WI38 (cell line): ENCODE measurements at regions not wholly inside any gene's neighbourhood (a gene's known extent, or its start where the extent isn't known, plus 50 kb on each side); places are given as distances from the start of the nearest gene placed in this dataset.

Experiments
- H3K4me3 ChIP-seq: 2 replicates; pipeline ENCODE4 v1.5.1; 2011; ENCODE audit warnings: low read depth, mild to moderate bottlenecking, control low read depth, low read length
- TF ChIP-seq, protein P1 (sequence below): IDR thresholded peaks from 2 replicates; pipeline ENCODE4 v1.5.1; 2012; ENCODE audit warnings: low read depth, mild to moderate bottlenecking, control low read depth, low read length

DNA sequence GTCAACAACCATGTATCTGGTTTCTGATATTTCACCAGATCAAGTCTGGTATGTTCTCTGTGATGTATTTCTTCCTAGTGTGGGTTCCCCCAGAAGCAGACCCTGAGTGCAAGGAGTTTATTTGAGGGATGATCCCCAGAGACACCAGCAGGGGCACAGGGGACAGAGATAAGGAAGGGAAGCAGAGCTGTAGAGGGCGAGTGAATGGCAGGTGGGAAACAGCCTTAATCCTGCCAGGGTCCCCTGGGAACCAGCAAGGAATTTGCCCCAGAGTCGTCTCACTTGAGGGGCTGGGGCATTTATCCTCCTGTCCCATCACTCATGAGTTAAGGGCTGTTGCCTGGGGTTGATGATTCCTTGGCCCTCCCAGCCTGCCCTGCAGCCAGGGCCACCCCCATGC, 206.4 kb upstream of the BCOR start:
- TF ChIP-seq, protein P1, sequence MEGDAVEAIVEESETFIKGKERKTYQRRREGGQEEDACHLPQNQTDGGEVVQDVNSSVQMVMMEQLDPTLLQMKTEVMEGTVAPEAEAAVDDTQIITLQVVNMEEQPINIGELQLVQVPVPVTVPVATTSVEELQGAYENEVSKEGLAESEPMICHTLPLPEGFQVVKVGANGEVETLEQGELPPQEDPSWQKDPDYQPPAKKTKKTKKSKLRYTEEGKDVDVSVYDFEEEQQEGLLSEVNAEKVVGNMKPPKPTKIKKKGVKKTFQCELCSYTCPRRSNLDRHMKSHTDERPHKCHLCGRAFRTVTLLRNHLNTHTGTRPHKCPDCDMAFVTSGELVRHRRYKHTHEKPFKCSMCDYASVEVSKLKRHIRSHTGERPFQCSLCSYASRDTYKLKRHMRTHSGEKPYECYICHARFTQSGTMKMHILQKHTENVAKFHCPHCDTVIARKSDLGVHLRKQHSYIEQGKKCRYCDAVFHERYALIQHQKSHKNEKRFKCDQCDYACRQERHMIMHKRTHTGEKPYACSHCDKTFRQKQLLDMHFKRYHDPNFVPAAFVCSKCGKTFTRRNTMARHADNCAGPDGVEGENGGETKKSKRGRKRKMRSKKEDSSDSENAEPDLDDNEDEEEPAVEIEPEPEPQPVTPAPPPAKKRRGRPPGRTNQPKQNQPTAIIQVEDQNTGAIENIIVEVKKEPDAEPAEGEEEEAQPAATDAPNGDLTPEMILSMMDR, result no peak

DNA sequence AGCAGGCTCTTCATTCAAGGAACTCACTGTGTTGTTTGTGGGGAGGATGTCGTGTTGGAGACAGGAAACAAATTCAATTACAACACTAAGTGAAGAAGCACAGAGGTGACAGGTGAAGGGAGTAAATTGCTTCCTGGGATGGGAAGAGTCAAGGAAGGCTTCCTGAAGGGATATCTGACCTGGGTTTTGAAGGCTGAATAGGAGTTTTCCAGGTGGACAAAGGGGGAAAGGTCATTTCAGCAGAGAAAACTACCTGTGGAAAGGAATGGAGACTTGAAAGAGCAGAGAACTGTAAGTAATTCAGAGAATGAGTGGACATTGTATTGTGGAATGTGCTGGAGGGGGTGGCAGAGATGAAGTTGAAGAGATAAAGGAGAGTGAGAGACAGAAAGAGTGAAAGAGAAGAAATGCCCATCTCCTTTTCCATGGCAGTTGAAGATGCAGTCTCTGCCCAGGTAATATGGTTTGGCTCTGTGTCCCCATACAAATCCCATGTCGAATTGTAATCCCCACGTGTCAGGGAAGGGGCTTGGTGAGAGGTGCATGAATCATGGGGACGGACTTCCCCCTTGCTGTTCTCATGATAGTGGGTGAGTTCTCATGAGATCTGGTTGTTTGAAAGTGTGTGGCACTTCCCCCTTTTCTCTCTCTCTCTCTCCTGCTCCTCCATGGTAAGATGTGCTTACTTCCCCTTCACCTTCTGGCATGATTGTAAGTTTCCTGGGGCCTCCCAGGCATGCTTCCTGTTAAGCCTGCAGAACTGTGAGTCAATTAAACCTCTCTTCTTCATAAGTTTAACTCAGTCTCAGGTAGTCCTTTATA, 205.7 kb upstream of the BCOR start:
- no peak overlapping the region for H3K4me3 ChIP-seq
- TF ChIP-seq, protein P1, result no peak

More for the DNA sequence above, 206.4 kb upstream of the BCOR start:
- H3K4me3 ChIP-seq, result no peak overlapping the region

DNA sequence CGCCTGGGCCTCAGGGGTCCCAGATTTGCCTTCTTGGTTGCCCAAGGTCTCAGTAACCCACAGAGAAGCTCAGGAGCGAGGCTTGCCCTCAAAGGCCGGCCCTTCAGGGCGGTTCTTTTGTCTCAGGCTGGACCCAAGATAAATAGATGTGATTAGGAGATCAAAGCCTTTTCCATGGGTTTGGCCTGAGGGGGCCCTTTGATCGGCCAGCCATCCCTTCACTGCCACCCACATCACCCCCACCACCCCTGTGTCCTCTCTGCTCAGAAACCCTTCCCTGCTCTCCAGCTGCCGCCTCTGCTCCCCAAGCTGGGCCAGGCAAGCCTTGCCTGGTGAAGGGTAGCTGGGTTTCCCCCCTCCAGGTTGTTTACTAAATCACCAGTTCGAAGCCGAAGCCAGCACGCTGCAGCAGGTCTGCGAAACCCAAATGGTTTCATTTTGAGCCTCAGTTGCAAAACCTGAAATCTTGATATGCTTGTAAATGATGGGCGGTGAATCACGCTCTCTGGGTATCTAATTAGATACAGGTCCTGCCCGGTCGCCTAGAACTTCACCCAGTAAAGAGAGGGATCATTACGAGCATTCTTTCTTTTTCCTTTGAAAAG, 202.6 kb upstream of the BCOR start:
- no peak overlapping the region for H3K4me3 ChIP-seq
- TF ChIP-seq, protein P1, result no peak

DNA sequence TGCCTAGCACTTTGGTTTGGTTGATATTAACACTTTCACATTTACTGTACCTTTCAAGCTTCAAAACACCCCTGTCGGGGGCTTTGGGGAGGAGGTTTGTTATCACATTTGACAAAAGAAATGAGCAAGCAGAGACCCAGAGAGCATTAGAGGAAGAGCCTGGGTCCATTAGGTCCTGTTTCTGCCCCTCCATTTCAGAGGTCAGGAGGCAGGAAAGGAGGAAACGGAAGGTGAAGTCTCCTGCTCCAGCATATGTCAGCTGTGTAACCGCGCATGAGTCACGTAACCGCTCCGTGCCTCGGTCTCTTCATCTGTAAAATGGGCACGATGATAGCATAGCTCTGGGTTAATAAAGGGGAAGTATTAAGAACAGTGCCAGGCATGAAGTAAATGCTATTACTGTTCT, 201.9 kb upstream of the BCOR start:
- TF ChIP-seq, protein P1, result no peak
- no peak overlapping the region for H3K4me3 ChIP-seq

DNA sequence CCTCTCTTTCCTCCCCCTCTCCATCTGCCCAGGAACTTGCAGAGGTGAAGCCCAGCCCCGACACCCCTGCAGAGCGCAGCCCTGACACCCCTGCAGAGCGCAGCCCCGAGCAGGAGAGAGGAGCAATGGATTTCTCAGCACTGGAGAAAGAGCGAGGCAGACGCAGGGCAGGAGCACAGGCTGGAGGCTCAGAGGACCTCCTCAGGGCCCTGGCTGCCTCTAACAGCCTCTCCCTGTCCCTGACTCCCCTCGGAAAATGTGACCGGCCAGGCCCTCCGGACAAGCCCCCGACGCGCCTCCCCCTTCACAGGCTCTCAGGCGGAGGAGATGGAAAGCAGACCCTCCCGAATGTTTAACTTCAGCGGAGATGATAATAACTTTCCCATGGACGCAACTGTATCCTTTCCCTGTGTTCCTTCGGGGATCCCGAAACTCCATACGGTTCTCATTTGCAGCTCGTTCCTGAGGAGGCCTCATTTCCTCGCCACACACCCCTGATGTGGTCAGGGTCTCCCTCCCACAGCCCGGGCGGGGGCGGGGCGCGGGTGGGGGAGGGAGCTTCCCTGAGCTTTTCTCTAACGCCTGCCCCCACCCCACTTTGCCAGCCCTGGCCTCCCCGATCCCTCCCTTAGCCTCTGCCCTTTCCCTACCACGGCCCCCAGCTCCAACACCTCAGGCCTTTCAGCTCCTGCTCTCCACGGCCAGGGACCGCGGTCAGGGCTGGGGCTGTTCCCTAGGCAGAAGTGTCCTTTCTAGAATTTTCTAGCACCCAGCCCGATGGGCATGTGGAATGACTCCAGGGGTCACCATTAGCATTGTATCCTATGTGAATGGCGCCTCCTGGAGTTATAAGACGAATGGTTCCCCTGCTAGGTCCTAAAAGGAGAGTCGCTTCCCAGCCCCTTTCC, 201.1 kb upstream of the BCOR start:
- TF ChIP-seq, protein P1, result 0 out of 2 replicates have a peak, but pooled peaks have one; percentile 10
- H3K4me3 ChIP-seq, result no peak overlapping the region

DNA sequence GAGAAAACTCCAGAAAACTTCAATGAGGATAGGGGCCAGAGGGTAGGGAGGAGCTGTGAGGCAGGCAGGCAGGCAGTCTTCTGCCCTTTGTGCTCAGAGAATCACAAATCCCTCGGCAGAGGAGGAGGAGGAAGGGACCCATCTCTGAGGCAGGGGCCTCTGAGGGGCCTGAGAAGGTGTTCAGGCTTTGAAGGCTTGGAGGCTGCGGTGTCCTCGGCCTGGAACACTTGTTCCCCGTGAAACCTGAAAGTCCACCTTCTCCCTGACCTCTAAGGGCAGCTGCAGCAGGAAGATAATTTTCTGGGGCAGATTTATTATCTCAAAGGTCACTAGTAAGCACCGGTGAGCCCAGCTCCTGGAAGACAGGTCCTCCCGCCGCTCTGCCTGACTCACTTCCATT, 200.3 kb upstream of the BCOR start:
- TF ChIP-seq, protein P1, result no peak
- no peak overlapping the region for H3K4me3 ChIP-seq
